ENCODE measurements at regions not wholly inside any gene's neighbourhood (a gene's known extent, or its start where the extent isn't known, plus 50 kb on each side); places are given as distances from the start of the nearest gene placed in this dataset.

DNA sequence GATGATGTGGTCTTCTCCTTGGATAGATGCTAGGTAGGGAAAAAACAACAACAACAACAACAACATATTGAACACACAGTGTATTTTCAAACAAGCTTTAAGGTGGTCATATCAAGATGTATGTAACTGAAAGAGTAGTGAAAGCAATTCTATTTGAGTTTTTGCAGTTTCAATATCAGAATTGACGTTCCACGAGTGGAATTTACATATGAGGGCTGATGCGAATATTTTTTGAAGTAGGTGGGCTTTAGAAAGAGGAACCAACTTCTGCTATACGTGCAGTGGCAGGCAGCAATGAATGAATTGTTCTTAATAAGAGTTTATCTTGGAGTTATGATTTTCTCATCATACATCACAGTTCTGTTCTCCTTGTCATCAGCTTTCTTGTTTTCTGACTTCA, 151.9 kb upstream of the CNTN3 start:
- ChIA-PET POLR2A (no interaction called here), CTCF (no interaction called here)
- DNase-seq (ENCODE audit: low read depth, low spot score) (no peak), FAIRE-seq (no peak)
- no peak overlapping the region for H3K9ac ChIP-seq (replicated peaks; ENCODE audit: extremely low read depth, insufficient read depth, low read length)
- no peaks in the 10 kb centered on the region for H3K4me1 ChIP-seq (ENCODE audit: control insufficient read depth, extremely low read depth, insufficient read depth, low read length)
- TF ChIP-seq, protein P1, sequence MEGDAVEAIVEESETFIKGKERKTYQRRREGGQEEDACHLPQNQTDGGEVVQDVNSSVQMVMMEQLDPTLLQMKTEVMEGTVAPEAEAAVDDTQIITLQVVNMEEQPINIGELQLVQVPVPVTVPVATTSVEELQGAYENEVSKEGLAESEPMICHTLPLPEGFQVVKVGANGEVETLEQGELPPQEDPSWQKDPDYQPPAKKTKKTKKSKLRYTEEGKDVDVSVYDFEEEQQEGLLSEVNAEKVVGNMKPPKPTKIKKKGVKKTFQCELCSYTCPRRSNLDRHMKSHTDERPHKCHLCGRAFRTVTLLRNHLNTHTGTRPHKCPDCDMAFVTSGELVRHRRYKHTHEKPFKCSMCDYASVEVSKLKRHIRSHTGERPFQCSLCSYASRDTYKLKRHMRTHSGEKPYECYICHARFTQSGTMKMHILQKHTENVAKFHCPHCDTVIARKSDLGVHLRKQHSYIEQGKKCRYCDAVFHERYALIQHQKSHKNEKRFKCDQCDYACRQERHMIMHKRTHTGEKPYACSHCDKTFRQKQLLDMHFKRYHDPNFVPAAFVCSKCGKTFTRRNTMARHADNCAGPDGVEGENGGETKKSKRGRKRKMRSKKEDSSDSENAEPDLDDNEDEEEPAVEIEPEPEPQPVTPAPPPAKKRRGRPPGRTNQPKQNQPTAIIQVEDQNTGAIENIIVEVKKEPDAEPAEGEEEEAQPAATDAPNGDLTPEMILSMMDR (IDR thresholded peaks at IDR 0.05; ENCODE audit: extremely low read depth in 1 of 2, insufficient read depth in 1 of 2, low read depth in 1 of 2, low read length in 2 of 2) = no peak
- no peak for TF ChIP-seq MYC (IDR thresholded peaks at IDR 0.05; ENCODE audit: low read depth, low read length)
- no peak for TF ChIP-seq POLR2AphosphoS5 (IDR thresholded peaks at IDR 0.05; ENCODE audit: insufficient read depth, low read depth, low read length)
- no peak for TF ChIP-seq POLR2A (IDR thresholded peaks at IDR 0.05; ENCODE audit: low read depth, low read length)
- TF ChIP-seq EZH2 (IDR thresholded peaks at IDR 0.05; ENCODE audit: borderline replicate concordance, low read depth, low read length, severe bottlenecking) = no peak
- TF ChIP-seq JUN (IDR thresholded peaks at IDR 0.05; ENCODE audit: borderline replicate concordance, insufficient read depth, insufficient read length, low read depth) = no peak
- no peak for TF ChIP-seq GATA2 (IDR thresholded peaks at IDR 0.05; ENCODE audit: insufficient read depth, insufficient read length, low read depth, low read length)
- TF ChIP-seq, protein P2, sequence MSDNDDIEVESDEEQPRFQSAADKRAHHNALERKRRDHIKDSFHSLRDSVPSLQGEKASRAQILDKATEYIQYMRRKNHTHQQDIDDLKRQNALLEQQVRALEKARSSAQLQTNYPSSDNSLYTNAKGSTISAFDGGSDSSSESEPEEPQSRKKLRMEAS (IDR thresholded peaks at IDR 0.05; ENCODE audit: insufficient read depth, insufficient read length) = no peak
- no peak for TF ChIP-seq FOS (IDR thresholded peaks at IDR 0.05; ENCODE audit: borderline replicate concordance, insufficient read depth, low read length)
- dilution Hi-C loops (cut with MboI; ENCODE audit: extremely low pct_ligation_motif_present, low sequenced_read_pairs) (no loop called here), intact Hi-C loops (cut with micrococcal nuclease) (no loop called here)
- H3K9me3 ChIP-seq (replicated peaks; ENCODE audit: control insufficient read depth, insufficient read depth, low read length) = no peaks in the 10 kb centered on the region
- no peak overlapping the region for H3K4me2 ChIP-seq (ENCODE audit: insufficient read depth, low read length)
- no TSS peak for BruUV-seq (replicated peaks)
- H3K36me3 ChIP-seq (ENCODE audit: control insufficient read depth in 2 of 2, extremely low read depth in 1 of 2, insufficient read depth in 2 of 2, low read length in 2 of 2) = no peaks in the 10 kb centered on the region
- no peak overlapping the region for H3K27ac ChIP-seq (ENCODE audit: insufficient read depth, low read depth, low read length)
- H4K20me1 ChIP-seq (replicated peaks; ENCODE audit: control insufficient read depth, extremely low read depth, insufficient read depth, low read length) = no peaks in the 10 kb centered on the region
- no peaks in the 10 kb centered on the region for H3K79me2 ChIP-seq (ENCODE audit: control insufficient read depth, insufficient read depth, low read length)
- no peaks in the 10 kb centered on the region for H3K27me3 ChIP-seq (ENCODE audit: control insufficient read depth in 2 of 2, insufficient read depth in 2 of 2, low read length in 2 of 2)
- no peaks in the 10 kb centered on the region for H3K9me1 ChIP-seq (replicated peaks; ENCODE audit: control insufficient read depth, extremely low read depth, insufficient read depth, low read length)
- no peak overlapping the region for H3K4me3 ChIP-seq (replicated peaks in 1 of 3; ENCODE audit: insufficient read depth in 1 of 3, low read depth in 1 of 3, low read length in 3 of 3)
- no peak overlapping the region for H2AFZ ChIP-seq (ENCODE audit: low read depth, low read length)
